ENCODE measurements at regions not wholly inside any gene's neighbourhood (a gene's known extent, or its start where the extent isn't known, plus 50 kb on each side); places are given as distances from the start of the nearest gene placed in this dataset.
A peak's percentile ranks its signal among the peaks of the same experiment; 100 is the strongest.

DNA sequence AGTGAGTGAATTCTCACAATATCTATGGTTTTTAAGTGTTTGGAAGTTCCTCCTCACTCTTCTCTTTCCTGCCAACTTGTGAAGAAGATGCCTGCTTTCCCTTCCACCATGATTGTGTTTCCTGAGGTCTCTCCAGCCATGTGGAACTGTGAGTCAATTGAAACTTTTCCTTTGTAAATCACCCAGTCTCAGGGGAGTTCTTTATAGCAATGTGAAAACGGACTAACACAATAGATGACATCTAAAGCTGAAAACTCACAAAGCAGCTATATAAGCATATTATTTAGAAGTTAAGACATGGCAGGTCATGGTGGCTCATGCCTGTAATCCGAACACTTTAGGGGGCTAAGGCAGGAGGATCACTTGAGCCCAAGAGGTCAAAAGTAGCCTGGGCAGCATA is 130.2 kb downstream of the ARRDC3 start:
- ATAC-seq: no peak
- H3K27ac ChIP-seq: no peak overlapping the region
- H3K9me3 ChIP-seq: peaks cover 0 to 13% (median 0%) of the 10 kb centered on the region in 11 donors
- WGBS, 2 donors: 72 to 80% methylated on average over 2 of the region's 2 CpGs
- no peaks in the 10 kb centered on the region for H3K36me3 ChIP-seq
- intact Hi-C loops (cut with DNase I): no loop called here
- DNase-seq: no peak
- H3K4me3 ChIP-seq: no peak overlapping the region
- TF ChIP-seq, protein P1, sequence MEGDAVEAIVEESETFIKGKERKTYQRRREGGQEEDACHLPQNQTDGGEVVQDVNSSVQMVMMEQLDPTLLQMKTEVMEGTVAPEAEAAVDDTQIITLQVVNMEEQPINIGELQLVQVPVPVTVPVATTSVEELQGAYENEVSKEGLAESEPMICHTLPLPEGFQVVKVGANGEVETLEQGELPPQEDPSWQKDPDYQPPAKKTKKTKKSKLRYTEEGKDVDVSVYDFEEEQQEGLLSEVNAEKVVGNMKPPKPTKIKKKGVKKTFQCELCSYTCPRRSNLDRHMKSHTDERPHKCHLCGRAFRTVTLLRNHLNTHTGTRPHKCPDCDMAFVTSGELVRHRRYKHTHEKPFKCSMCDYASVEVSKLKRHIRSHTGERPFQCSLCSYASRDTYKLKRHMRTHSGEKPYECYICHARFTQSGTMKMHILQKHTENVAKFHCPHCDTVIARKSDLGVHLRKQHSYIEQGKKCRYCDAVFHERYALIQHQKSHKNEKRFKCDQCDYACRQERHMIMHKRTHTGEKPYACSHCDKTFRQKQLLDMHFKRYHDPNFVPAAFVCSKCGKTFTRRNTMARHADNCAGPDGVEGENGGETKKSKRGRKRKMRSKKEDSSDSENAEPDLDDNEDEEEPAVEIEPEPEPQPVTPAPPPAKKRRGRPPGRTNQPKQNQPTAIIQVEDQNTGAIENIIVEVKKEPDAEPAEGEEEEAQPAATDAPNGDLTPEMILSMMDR (IDR thresholded peaks at IDR 0.05): no peak
- H3K4me1 ChIP-seq: peaks cover 0 to 2% (median 0%) of the 10 kb centered on the region in 9 donors
- no peaks in the 10 kb centered on the region for H3K27me3 ChIP-seq

DNA sequence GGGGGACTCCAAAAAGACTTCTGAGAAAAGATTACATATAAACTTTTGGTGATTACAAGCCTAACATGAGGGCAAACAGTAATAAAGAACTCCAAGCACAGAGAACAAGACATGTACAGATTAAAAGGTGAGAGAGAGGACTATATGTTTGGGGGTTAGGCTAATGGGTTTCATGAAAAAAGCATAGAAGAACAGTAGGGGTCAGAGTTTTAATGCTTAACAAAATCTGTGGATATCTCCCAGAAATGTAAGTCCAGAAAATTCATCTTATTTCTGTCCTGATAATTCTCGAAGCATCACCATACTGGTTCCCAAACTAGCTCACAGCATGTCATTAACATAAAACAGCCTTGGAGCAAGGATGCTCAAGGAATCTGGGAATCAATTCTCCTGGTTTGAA is 137.2 kb downstream of the ARRDC3 start:
- Histone ChIP-seq H3K4me1 (peaks cover 0 to 15% (median 0%) of the 10 kb centered on the region in 9 donors), H3K27me3 (no peaks in the 10 kb centered on the region), H3K36me3 (no peaks in the 10 kb centered on the region), H3K4me3 (no peak overlapping the region), H3K27ac (peak overlapping the region in 1 of 10 donors; percentile 46), H3K9me3 (peaks cover 0 to 34% (median 12%) of the 10 kb centered on the region in 11 donors)
- intact Hi-C loops (cut with DNase I): loop anchor here in 1 of 10 donors (1.0 kb wide), 1 partner anchor 66 kb away; no protein-coding TSS in a partner anchor
- no peak for DNase-seq
- 82 to 86% methylated on average over 1 of the region's 1 CpG for WGBS, 2 donors
- TF ChIP-seq, protein P1 (IDR thresholded peaks at IDR 0.05): peak in 1 of 9 donors; percentile 8
- ATAC-seq: no peak

DNA sequence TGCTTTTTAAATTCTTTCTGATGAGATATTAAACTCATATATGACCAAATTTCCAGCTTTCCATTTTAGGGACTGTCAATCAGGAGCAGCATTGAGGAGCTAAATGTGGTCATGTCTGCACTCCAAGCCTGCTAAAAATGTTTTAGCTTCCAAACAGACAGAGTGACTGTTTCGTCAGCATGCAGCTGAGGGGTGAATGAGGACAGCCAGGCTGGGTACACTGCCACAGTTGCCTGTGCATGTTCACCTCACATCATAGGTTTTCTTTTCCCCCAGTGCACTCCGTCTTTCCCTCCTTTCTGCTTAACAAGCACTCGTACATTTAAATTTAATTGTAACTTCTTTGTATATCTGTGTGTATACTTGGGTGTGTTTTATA is 138.1 kb downstream of the ARRDC3 start:
- ATAC-seq (peak; percentile 87 to 99 (median 96)), DNase-seq (peak in 1 of 2 donors; percentile 50)
- no peaks in the 10 kb centered on the region for H3K36me3 ChIP-seq
- TF ChIP-seq, protein P1 (IDR thresholded peaks at IDR 0.05): no peak
- intact Hi-C loops (cut with DNase I): loop anchor here in 1 of 10 donors (1.0 kb wide), 1 partner anchor 67 kb away; no protein-coding TSS in a partner anchor
- H3K4me1 ChIP-seq: peaks cover 0 to 15% (median 0%) of the 10 kb centered on the region in 9 donors
- peaks cover 0 to 26% (median 12%) of the 10 kb centered on the region in 11 donors for H3K9me3 ChIP-seq
- H3K4me3 ChIP-seq: no peak overlapping the region
- 22 to 41% methylated on average over 3 of the region's 3 CpGs for WGBS, 2 donors
- H3K27me3 ChIP-seq: no peaks in the 10 kb centered on the region
- H3K27ac ChIP-seq: peak overlapping the region in 6 of 10 donors; percentile 35 to 77 (median 70)

DNA sequence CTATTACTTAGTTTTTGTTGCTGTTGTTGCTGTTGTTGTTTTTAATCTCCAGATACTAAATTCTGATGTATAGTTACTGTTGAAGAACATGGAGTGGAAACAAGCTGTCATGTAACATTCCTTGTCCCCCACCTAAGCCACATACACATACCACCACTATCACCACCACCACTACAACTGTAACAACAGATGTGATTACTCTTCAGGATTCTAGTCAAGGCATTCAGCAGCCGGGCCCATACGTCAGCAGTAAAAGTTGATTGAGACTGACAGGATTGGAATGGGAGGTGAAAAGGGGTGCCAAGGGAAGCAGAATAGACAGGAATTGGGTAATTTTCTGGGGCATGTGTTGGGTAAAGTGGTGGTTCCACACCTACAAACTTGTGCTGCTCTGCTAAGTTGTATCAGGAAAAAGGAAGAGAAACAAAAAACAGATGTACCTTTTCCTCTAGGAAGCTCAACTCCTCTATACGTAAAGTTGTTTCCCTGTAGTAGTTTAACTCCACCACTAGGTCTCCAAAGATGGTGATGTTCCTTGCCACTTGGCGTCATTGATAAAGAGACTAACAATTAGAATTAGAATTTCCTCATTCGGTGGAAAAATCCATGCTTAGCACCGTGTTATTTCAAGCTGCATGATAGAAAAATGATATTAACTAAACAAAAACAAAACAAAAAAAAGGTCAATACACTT is 138.6 kb downstream of the ARRDC3 start:
- DNase-seq (no peak), ATAC-seq (peak in 5 of 8 donors; percentile 28 to 83 (median 47))
- Histone ChIP-seq H3K4me1 (peaks cover 0 to 15% (median 0%) of the 10 kb centered on the region in 9 donors), H3K4me3 (no peak overlapping the region), H3K9me3 (peaks cover 0 to 24% (median 12%) of the 10 kb centered on the region in 11 donors), H3K36me3 (no peaks in the 10 kb centered on the region), H3K27me3 (no peaks in the 10 kb centered on the region), H3K27ac (peak overlapping the region in 7 of 10 donors; percentile 35 to 77 (median 66))
- TF ChIP-seq, protein P1 (IDR thresholded peaks at IDR 0.05): no peak
- 55 to 60% methylated on average over 6 of the region's 6 CpGs for WGBS, 2 donors
- intact Hi-C loops (cut with DNase I): loop anchor here in 1 of 10 donors (1.0 kb wide), 1 partner anchor 68 kb away; no protein-coding TSS in a partner anchor

All from heart right ventricle (tissue), 16 donors.